AG04450 (cell line): ENCODE measurements at regions not wholly inside any gene's neighbourhood (a gene's known extent, or its start where the extent isn't known, plus 50 kb on each side); places are given as distances from the start of the nearest gene placed in this dataset.

Source experiments
- CTCF ChIA-PET: fragments of 300-600, 350-600 bp; formaldehyde crosslinking; extraction: SDS; loops from one replicate; lab custom pipeline; 2022; ENCODE audit warnings: antibody characterized with exemption, inconsistent platforms; lab: Charles Lee
- POLR2A ChIA-PET: fragments of 350-600 bp; formaldehyde crosslinking; extraction: SDS; loops from one replicate; lab custom pipeline; 2021; ENCODE audit warnings: antibody characterized with exemption, inconsistent platforms; lab: Yijun Ruan, JAX
- DNase-seq: peaks from one replicate; pipeline ENCODE4 v3.0.0-alpha.2; 2011; ENCODE audit warnings: low read depth, low spot score
- H3K27ac ChIP-seq: one replicate; pipeline ENCODE4 v1.5.1; 2012; ENCODE audit warnings: low read depth, low read length, control low read depth
- H3K27me3 ChIP-seq: one replicate; pipeline ENCODE4 v1.6.0; 2012; ENCODE audit warnings: low read length; ENCODE audit not compliant: control insufficient read depth, insufficient read depth
- H3K4me3 ChIP-seq: 2 replicates; pipeline ENCODE4 v1.5.1; 2011; ENCODE audit warnings: mild to moderate bottlenecking, low read depth, low read length, control low read depth
- H3K9me3 ChIP-seq: 2 replicates; pipeline ENCODE4 v1.5.1; 2012; ENCODE audit warnings: low read length; ENCODE audit not compliant: control insufficient read depth, insufficient read depth
- TF ChIP-seq, protein P1 (sequence below): IDR thresholded peaks from 2 replicates; pipeline ENCODE4 v1.5.1; 2011; ENCODE audit warnings: low read depth, low read length, control low read depth, inconsistent platforms

- Histone ChIP-seq H3K4me3 (no peak overlapping the region), H3K27me3 (no peaks in the 10 kb centered on the region), H3K27ac (peak overlapping the region; percentile 31), H3K9me3 (no peaks in the 10 kb centered on the region)
- ChIA-PET CTCF (interaction anchor here (0.8 to 8.6 kb wide), 12 partner anchors 8 to 653 kb away, joined by 3 to 151 read pairs (median 13); partner anchors contain the start of gene RUSC2), POLR2A (interaction anchor here (0.9 to 2.1 kb wide), 4 partner anchors 30 to 63 kb away, joined by 3 to 17 read pairs (median 4); partner anchors contain the start of gene RUSC2)
- TF ChIP-seq, protein P1, sequence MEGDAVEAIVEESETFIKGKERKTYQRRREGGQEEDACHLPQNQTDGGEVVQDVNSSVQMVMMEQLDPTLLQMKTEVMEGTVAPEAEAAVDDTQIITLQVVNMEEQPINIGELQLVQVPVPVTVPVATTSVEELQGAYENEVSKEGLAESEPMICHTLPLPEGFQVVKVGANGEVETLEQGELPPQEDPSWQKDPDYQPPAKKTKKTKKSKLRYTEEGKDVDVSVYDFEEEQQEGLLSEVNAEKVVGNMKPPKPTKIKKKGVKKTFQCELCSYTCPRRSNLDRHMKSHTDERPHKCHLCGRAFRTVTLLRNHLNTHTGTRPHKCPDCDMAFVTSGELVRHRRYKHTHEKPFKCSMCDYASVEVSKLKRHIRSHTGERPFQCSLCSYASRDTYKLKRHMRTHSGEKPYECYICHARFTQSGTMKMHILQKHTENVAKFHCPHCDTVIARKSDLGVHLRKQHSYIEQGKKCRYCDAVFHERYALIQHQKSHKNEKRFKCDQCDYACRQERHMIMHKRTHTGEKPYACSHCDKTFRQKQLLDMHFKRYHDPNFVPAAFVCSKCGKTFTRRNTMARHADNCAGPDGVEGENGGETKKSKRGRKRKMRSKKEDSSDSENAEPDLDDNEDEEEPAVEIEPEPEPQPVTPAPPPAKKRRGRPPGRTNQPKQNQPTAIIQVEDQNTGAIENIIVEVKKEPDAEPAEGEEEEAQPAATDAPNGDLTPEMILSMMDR = no peak
- DNase-seq = no peak
These were observed 52.7 kb upstream of the TESK1 start for GRCh38 chr9:35552376-35552775.

DNA sequence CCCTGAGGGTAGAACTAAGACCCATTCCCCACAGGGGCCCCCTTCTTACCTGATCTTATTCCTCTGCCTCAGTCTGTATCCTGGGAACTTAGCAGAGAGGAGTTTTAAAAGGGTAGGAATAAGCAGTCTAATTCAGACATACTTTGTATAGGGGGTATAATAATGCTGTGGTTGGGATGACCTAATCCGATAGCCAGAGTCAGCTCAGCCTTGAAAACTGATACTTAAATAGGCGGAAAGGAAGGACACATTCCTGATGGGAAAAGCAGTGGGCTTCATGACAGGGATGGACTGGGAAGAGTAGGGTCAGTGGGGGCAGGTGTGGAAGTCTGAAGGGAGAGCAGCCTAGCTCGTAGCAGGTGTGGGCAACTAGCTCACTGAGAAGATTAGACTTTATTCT, 52.2 kb upstream of the TESK1 start:
- CTCF ChIA-PET = interaction anchor here (0.8 to 8.6 kb wide), 21 partner anchors 8 to 653 kb away, joined by 3 to 151 read pairs (median 12); partner anchors contain the start of gene RUSC2
- H3K9me3 ChIP-seq = no peaks in the 10 kb centered on the region
- H3K27ac ChIP-seq = peak overlapping the region; percentile 55
- DNase-seq = no peak
- H3K27me3 ChIP-seq = no peaks in the 10 kb centered on the region
- no peak overlapping the region for H3K4me3 ChIP-seq
- TF ChIP-seq, protein P1 = no peak
- POLR2A ChIA-PET = interaction anchor here (0.8 to 2.1 kb wide), 5 partner anchors 15 to 63 kb away, joined by 3 to 17 read pairs (median 3); partner anchors contain the start of gene RUSC2

GRCh38 chr9:35553670-35554543, 51.2 kb upstream of the TESK1 start:
- peak; percentile 44 for DNase-seq
- H3K9me3 ChIP-seq = no peaks in the 10 kb centered on the region
- no peaks in the 10 kb centered on the region for H3K27me3 ChIP-seq
- CTCF ChIA-PET = interaction anchor here (0.5 to 8.6 kb wide), 45 partner anchors 9 to 654 kb away, joined by 3 to 151 read pairs (median 5); partner anchors contain the start of genes ATOSB, RUSC2 and UNC13B
- TF ChIP-seq, protein P1 = peak; percentile 90
- no peak overlapping the region for H3K27ac ChIP-seq
- POLR2A ChIA-PET = interaction anchor here (0.6 to 2.1 kb wide), 7 partner anchors 15 to 437 kb away, joined by 3 to 17 read pairs (median 3); partner anchors contain the start of gene RUSC2
- no peak overlapping the region for H3K4me3 ChIP-seq

DNA sequence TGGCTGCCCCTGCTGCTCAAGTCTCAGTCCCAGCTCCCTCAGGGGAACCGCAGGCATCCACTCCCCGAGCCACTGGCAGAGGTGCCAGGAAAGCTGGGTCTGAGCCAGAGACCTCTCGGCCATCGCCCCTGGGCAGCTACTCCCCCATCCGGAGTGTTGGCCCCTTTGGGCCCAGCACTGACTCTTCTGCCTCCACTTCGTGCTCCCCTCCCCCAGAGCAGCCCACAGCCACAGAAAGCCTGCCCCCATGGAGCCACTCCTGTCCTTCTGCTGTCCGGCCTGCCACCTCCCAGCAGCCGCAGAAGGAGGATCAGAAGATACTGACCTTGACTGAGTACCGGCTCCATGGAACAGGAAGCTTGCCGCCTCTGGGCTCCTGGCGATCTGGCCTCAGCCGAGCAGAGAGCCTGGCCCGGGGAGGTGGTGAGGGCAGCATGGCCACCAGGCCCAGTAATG, 49.8 kb upstream of the TESK1 start:
- H3K4me3 ChIP-seq = no peak overlapping the region
- ChIA-PET CTCF (interaction anchor here (1.0 to 8.6 kb wide), 5 partner anchors 49 to 110 kb away, joined by 3 to 151 read pairs (median 26); partner anchors contain the start of genes ARHGEF39 and RUSC2), POLR2A (no interaction called here)
- TF ChIP-seq, protein P1 = no peak
- H3K9me3 ChIP-seq = no peaks in the 10 kb centered on the region
- DNase-seq = no peak
- no peak overlapping the region for H3K27ac ChIP-seq
- no peaks in the 10 kb centered on the region for H3K27me3 ChIP-seq
